MV-4-11 (cell line): ENCODE measurements at regions not wholly inside any gene's neighbourhood (a gene's known extent, or its start where the extent isn't known, plus 50 kb on each side); places are given as distances from the start of the nearest gene placed in this dataset.
A peak's percentile ranks its signal among the peaks of the same experiment; 100 is the strongest.
"Not testable (repeated sequence)": the region's sequence is repeated elsewhere in the genome, so short reads cannot be mapped to it uniquely, and the experiment has no call there.

Source experiments
- DNase-seq: peaks from one replicate; lab custom pipeline; 2025; lab: John Stamatoyannopoulos, UW

- DNase-seq = no peak
These were observed 153.0 kb upstream of the PDE1C start for GRCh38 chr7:32223071-32223650.

DNA sequence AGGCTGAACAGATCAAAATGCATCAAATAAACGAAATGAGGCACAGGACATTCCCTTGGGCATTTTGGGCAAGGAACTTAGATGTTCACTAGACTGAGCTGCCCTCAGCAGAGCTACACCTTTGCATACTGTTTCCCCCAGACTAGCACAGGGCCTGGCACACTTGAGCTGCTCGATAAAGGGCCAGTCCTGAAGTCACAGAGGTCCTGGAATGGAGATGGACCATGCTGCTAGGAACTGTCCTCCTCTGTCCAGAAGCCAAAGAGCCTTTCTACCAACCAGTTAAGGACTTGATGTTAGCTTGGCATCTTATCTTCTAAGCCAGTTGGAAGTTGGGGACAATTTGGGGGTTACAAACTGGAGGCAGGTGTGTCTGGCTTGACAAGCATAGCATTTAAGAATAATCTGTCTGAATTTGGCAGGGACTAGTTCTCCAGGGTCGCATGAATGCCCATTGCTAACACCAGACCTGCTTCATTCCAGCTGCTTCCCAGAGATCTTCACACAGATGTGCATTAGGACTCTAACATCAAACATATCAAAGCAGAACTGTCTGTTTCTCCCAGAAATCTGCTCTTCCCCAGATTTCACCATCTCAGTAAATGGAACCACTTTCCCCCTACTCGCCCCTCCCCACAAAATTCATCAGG lies 152.2 kb upstream of the PDE1C start:
- DNase-seq = no peak

DNA sequence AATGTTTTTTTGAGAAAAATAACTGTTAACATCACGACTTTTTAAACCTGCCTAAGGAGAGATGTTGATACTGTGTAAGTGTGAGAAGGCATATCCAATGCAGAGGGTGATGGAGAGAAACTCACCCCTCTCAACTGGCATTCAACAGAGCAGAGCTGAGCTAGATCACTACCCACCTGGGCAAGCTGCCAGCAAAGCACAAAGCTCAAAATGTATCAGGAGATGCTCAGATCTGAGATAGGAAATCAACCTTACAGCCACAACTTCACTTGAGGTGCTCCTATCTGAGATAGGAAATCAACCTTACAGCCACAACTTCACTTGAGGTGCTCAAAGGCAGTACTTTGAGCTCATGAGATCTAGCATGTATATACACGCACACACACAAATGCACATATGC lies 151.5 kb upstream of the PDE1C start:
- no peak for DNase-seq

DNA sequence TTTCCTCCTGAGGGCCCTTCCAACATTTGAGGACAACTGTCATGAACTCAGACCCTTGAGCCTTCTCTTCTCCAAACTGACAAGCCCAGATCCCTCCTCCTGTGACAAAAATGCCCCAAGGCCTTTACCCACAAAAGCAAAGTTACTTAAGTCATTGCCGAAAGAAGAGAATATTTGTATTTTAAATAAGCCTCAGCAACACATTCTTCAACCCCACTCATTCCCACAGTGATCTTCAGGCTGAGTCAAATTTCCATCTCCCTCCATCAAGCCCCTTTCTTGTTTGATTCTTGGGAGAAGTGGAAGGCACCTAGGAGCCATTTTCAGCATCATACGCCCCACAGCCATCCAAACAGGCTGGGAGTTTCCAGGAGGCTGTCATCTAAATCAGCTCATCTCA lies 150.8 kb upstream of the PDE1C start:
- DNase-seq = no peak

GRCh38 chr7:32219831-32220230 lies 149.6 kb upstream of the PDE1C start:
- DNase-seq = not testable (repeated sequence)

DNA sequence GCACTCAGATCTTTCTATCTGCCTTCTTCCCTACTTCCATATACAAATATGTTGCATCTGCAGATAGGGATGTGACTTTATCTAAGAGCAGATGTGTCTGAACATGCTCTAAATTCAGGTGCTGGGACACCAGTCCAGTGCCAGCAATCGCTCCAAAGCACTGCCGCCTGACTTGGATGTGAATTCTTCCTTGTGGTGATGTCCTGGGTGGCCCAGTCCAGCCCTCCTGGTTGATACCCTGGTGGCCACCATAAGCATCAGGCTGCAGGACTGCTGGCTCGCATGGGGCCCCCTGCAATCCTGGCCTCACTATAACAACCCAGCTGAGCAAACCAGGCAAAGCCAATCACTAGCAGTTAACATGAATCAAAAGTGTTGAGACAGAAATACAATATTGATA lies 149.2 kb upstream of the PDE1C start:
- no peak for DNase-seq

DNA sequence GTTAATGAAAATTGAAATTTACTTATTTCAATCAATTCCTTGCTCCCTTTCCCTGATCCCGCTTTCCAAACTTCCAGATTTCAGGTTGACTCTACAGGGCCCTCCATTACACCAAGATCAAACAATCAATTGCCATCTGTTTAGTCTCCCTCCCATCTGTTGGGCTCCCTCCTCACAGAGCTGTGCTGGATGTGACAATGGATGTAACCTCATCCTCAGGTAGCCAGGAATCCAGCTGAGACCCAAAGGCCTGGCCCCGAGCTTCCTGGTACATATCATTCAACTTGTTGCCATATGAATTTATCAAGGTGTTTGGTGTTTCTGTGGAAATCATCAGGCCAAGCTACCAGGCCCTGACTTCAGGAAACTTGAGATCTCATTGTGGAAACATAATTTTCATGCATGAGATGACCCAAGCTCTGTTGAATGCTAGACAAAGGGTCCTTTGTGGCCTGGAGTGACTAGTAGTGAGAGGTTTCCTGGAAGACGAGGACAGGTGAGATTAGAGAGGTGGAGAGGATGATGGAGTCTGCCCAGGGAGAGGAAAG lies 148.6 kb upstream of the PDE1C start:
- DNase-seq = no peak

DNA sequence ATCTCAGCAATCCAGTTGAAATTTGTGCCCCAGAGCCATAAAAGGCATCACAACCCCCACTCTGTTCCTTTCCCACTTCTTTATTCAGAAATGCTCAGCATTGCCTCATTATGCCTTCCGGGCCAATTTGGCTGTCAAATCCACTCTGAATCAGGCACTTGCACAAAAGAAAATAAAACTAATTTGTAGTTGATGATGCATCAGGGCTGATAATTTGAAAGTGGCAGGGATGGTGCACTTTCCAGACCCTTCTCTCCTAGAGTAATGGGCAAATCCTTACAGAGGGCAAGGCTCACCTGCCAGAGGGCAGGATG lies 147.9 kb upstream of the PDE1C start:
- DNase-seq = no peak

GRCh38 chr7:32217341-32218153 lies 147.3 kb upstream of the PDE1C start:
- no peak for DNase-seq

DNA sequence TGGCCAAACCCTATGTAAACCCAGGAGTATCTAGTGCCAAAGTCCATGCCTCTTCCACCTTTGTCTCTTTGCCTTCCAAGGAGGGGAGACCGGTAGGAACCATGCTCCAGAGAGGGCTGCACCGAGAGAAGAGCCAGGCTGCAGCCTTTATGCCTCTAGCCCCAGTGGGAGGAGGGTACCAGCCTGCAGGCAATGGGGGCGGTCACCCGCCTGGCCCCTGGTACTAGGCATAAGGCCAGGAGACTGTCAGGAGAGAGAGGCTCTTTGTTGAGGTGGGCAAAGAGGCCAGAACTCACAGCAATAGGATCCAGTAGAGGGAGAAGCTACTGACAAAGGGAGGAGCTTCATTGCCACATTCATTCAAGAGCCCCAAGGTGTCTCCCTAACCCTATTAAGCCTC lies 146.6 kb upstream of the PDE1C start:
- DNase-seq = no peak

DNA sequence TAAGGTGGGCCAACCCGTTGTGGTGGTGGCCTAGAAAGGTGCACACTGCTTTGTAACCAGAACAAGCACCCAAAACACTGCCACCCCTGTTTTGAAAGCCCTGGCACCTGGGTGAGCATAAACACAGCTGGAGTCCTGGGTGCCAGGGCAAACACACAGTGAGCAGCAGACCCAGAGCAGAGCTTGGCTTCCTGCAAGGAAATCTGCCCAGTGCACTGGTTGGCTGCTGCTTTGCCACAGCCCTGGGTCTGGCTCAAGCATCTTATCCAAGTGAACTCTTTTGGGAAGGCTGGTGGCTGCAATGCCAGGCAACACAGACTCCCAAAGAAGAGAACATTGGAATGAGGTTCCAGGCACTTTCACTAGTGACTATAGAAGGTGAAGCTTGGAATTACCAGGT lies 145.5 kb upstream of the PDE1C start:
- DNase-seq = no peak

DNA sequence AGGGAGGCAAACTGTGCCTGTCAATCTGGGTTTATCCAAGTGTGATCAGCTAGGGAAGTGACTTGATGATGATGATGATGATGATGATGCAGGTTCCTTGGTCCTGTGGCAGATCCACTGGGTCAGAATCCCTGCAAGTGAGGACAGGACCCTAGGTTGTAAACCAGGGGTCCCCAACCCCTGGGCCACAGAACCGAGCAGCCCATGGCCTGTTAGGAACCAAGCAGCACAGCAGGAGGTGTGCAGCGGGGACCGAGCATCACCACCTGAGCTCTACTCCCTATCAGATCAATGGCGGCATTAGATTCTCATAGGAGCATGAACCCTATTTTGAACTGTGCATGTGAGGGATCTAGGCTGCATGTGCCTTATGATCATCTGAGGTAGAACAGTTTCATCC lies 144.7 kb upstream of the PDE1C start:
- DNase-seq = no peak

DNA sequence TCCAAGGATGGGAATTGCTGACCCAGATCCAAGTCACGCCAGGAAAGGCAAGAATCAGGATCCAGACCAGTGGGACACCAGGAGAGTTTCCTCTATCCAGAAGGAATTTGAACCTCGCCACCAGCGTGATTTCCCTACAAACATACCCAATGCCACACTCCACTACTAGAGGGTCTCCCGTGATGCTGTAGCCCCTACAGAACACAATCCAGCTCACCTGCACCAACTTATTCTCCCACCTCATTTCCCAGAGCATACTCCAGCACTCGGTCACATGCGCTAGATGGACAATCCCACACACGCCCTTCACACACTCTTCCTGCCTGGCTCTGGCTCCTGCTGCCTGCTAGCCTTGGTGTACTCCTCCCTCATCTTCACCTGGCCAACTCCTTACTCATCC lies 142.1 kb upstream of the PDE1C start:
- DNase-seq = no peak

- DNase-seq = no peak
These were observed 136.8 kb upstream of the PDE1C start for GRCh38 chr7:32206987-32207386.

- no peak for DNase-seq
These were observed 136.3 kb upstream of the PDE1C start for GRCh38 chr7:32206488-32206887.

- not testable (repeated sequence) for DNase-seq
These were observed 135.2 kb upstream of the PDE1C start for GRCh38 chr7:32205298-32205824.

GRCh38 chr7:32204361-32205018 lies 134.3 kb upstream of the PDE1C start:
- DNase-seq = peak; percentile 53

DNA sequence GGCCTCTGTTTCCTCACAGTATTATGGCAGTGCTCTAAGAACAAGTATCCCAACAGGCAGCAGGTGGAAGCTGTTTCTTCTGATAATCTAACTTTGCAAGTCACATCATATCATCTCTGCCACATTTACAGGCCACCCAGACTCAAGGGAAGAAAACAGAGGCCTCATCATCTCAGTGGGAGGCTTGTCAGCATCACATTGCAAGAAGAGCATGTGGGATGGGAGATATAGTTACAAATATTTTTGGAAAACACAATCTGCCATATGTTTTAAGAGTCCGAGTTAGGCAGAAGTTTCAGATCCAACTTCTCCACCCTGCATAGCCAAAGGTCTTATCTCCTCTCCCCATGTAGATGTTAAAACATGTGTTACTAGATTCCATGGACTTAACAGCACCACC lies 130.4 kb upstream of the PDE1C start:
- DNase-seq = no peak

DNA sequence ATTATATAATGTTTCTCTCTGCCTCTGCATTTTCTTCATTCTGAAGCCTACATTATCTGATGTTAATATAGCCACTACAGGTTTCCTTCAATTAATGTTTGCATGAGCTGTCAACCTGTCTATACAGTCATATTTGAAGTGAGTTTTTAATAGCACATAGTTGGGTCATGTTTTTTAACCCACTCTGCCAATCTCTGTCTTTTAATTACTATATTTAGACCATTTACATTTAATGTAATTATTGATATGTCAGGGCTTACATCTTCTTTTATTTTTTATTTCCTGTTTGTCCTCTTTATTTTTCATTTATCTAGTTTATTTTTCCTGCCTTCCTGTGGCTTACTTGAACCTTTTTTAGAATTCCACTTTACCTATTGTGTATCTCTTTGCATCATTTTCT lies 124.3 kb upstream of the PDE1C start:
- no peak for DNase-seq

GRCh38 chr7:32191305-32191704 lies 121.1 kb upstream of the PDE1C start:
- DNase-seq = no peak

GRCh38 chr7:32179567-32179966 lies 109.4 kb upstream of the PDE1C start:
- no peak for DNase-seq

DNA sequence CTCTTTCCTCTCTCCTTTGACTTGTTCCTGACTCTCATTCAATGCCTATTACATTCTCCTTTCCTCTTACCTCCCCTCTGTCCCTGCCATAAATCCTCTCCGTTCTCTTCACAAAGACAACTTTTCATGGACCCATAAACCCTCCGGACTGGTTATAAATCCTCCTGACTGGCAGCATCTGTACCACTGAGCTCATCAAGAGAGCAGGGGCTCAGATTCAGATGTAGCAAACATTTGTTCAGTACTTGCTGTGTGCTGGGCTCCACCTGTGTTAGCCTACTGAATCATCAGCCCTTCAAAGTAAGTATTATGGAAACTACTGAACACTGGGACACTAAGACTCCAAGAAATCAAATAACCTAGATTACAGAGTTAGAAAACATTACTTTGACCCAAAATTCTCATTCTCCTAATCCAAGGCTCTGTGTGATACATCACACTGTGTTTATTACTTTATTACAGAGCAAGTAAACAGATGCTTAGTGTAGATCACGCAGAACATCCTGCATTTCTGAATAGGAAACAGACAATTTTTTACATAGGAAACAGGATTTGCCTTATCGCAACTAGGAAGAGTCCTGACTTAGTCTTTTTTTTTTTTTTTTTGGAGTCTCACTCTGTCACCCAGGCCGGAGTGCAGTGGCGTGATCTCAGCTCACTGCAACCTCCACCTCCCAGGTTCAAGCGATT lies 108.6 kb upstream of the PDE1C start:
- no peak for DNase-seq
